ENCODE measurements at regions not wholly inside any gene's neighbourhood (a gene's known extent, or its start where the extent isn't known, plus 50 kb on each side); places are given as distances from the start of the nearest gene placed in this dataset.

- Histone ChIP-seq H3K4me3 (ENCODE audit: extremely low read depth in 1 of 4, insufficient read depth in 2 of 4, low read depth in 3 of 4, low read length in 4 of 4) (no peak overlapping the region), H3K27ac (ENCODE audit: low read depth, low read length) (no peak overlapping the region), H2BK20ac (ENCODE audit: low read length) (no peak overlapping the region), H4K8ac (ENCODE audit: extremely low read depth, insufficient read depth, low read length) (peak overlapping the region; percentile 45; the same call in 1 of the 2 replicates), H3K23me2 (ENCODE audit: low read depth, low read length) (no peaks in the 10 kb centered on the region), H2BK12ac (ENCODE audit: low read depth, low read length) (no peak overlapping the region), H4K20me1 (replicated peaks in 1 of 2; ENCODE audit: control insufficient read depth in 1 of 2, insufficient read depth in 2 of 2, low read length in 2 of 2) (no peaks in the 10 kb centered on the region), H3K79me2 (ENCODE audit: control insufficient read depth in 1 of 2, insufficient read depth in 2 of 2, low read length in 2 of 2) (no peaks in the 10 kb centered on the region), H2BK15ac (ENCODE audit: low read length) (no peak overlapping the region), H3K56ac (replicated peaks; ENCODE audit: insufficient read length, low read depth, low read length) (no peak overlapping the region), H3K9me3 (ENCODE audit: insufficient read depth in 2 of 2, low read depth in 1 of 2, low read length in 1 of 2) (no peaks in the 10 kb centered on the region), H3K4me2 (ENCODE audit: insufficient read depth in 1 of 2, low read depth in 2 of 2, low read length in 2 of 2) (no peak overlapping the region), H2AFZ (ENCODE audit: low read length) (no peak overlapping the region), H3K36me3 (ENCODE audit: control insufficient read depth in 2 of 4, insufficient read depth in 4 of 4, low read length in 3 of 4) (no peaks in the 10 kb centered on the region), H3K27me3 (replicated peaks in 1 of 4; ENCODE audit: control insufficient read depth in 3 of 4, extremely low read depth in 1 of 4, insufficient read depth in 3 of 4, low read length in 3 of 4) (no peaks in the 10 kb centered on the region), H3K14ac (ENCODE audit: insufficient read length) (no peak overlapping the region), H3K4ac (replicated peaks; ENCODE audit: insufficient read length, low read depth, low read length) (no peak overlapping the region), H3K79me1 (ENCODE audit: low read depth, low read length) (peaks cover 4% of the 10 kb centered on the region), H3K23ac (ENCODE audit: insufficient read length) (no peak overlapping the region), H2BK5ac (ENCODE audit: low read depth, low read length) (peak overlapping the region; percentile 49; the same call in 1 of the 2 replicates), H4K91ac (replicated peaks; ENCODE audit: insufficient read length, low read length) (no peak overlapping the region), H4K5ac (ENCODE audit: insufficient read length, low read depth, low read length) (no peak overlapping the region), H3K4me1 (replicated peaks in 1 of 4; ENCODE audit: control insufficient read depth in 3 of 4, insufficient read depth in 4 of 4, low read length in 3 of 4) (peaks cover 0 to 5% (median 3%) of the 10 kb centered on the region in 4 experiments; a peak in 3 of 7 replicates), H2BK120ac (replicated peaks; ENCODE audit: low read depth, low read length) (no peak overlapping the region), H2AK5ac (ENCODE audit: low read depth, low read length) (no peak overlapping the region), H3K18ac (ENCODE audit: extremely low read depth, low read length) (no peak overlapping the region; the same call in 1 of the 2 replicates), H3K9ac (replicated peaks in 1 of 4; ENCODE audit: extremely low read depth in 1 of 4, low read depth in 3 of 4, low read length in 3 of 4) (no peak overlapping the region)
- TF ChIP-seq POLR2AphosphoS5 (IDR thresholded peaks at IDR 0.05; ENCODE audit: low read depth, low read length) (no peak), SAP30 (IDR thresholded peaks at IDR 0.05; ENCODE audit: insufficient read depth, insufficient replicate concordance, low read length) (no peak), POU5F1 (IDR thresholded peaks at IDR 0.05; ENCODE audit: low read depth, low read length) (no peak), BRCA1 (IDR thresholded peaks at IDR 0.05; ENCODE audit: low read depth, low read length) (no peak), JUND (IDR thresholded peaks at IDR 0.05; ENCODE audit: low read length) (no peak), HDAC6 (IDR thresholded peaks at IDR 0.05; ENCODE audit: low read depth, low read length) (no peak), KDM5A (IDR thresholded peaks at IDR 0.05; ENCODE audit: low read length) (no peak), SIN3A (conservative IDR thresholded peaks at IDR 0.05 in 1 of 2, IDR thresholded peaks at IDR 0.05 in 1 of 2; ENCODE audit: low read depth in 1 of 2, low read length in 2 of 2) (no peak), JUN (IDR thresholded peaks at IDR 0.05; ENCODE audit: low read depth, low read length) (no peak), CREB1 (IDR thresholded peaks at IDR 0.05) (no peak), MAFK (IDR thresholded peaks at IDR 0.05; ENCODE audit: low read depth, low read length) (no peak), SUZ12 (IDR thresholded peaks at IDR 0.05; ENCODE audit: low read length) (no peak), SRF (IDR thresholded peaks at IDR 0.05; ENCODE audit: low read depth, low read length) (no peak), SP1 (IDR thresholded peaks at IDR 0.05; ENCODE audit: low read depth, low read length) (no peak)
- DNase-seq (ENCODE audit: low read depth in 1 of 2, low spot score in 2 of 2), result no peak
- ChIA-PET CTCF (ENCODE audit: partially characterized antibody) (interaction anchor here (0.8 to 3.0 kb wide), 3 partner anchors 12 to 19 kb away, joined by 3 to 11 read pairs (median 4); no protein-coding TSS in a partner anchor), POLR2A (ENCODE audit: partially characterized antibody) (interaction anchor here (0.9 kb wide), 1 partner anchor 19 kb away, joined by 3 read pairs; no protein-coding TSS in a partner anchor)
- 86% methylated on average over 11 of the region's 11 CpGs; no CpG with 5 or more reads in 1 of the 2 experiments for WGBS, 2 experiments (ENCODE audit: extremely low coverage in 1 of 2, insufficient coverage in 1 of 2, insufficient read length in 1 of 2, insufficient replicate concordance in 2 of 2, low coverage in 1 of 2, low lambda C conversion rate in 2 of 2, missing lambda C conversion rate in 1 of 2)
- FAIRE-seq, result no peak
These were observed 162.8 kb upstream of the NSMCE3 start for GRCh38 chr15:29432191-29433049.

All from H1 (cell line).